T-helper 9 cell (primary cell): ENCODE measurements at regions not wholly inside any gene's neighbourhood (a gene's known extent, or its start where the extent isn't known, plus 50 kb on each side); places are given as distances from the start of the nearest gene placed in this dataset.
"Not testable (repeated sequence)": the region's sequence is repeated elsewhere in the genome, so short reads cannot be mapped to it uniquely, and the experiment has no call there.

Experiments
- DNase-seq: peaks from one replicate; pipeline ENCODE4 v3.0.0-alpha.2; 2020

- DNase-seq, result no peak
These were observed 107.4 kb downstream of the LEPR start for GRCh38 chr1:65527707-65528503.

- no peak for DNase-seq
These were observed 111.6 kb downstream of the LEPR start for GRCh38 chr1:65531972-65532570.

GRCh38 chr1:65535981-65536380, 115.5 kb downstream of the LEPR start:
- DNase-seq, result no peak

- DNase-seq, result no peak
These were observed 117.6 kb downstream of the LEPR start for GRCh38 chr1:65538086-65538485.

GRCh38 chr1:65538664-65539063, 118.2 kb downstream of the LEPR start:
- no peak for DNase-seq

GRCh38 chr1:65539266-65540131, 119.0 kb downstream of the LEPR start:
- DNase-seq, result no peak

GRCh38 chr1:65541161-65541560, 120.7 kb downstream of the LEPR start:
- DNase-seq, result no peak

- DNase-seq, result no peak
These were observed 121.4 kb downstream of the LEPR start for GRCh38 chr1:65541865-65542264.

GRCh38 chr1:65542592-65542991, 122.1 kb downstream of the LEPR start:
- DNase-seq, result not testable (repeated sequence)

- not testable (repeated sequence) for DNase-seq
These were observed 130.0 kb downstream of the LEPR start for GRCh38 chr1:65550306-65551010.

- DNase-seq, result not testable (repeated sequence)
These were observed 132.0 kb downstream of the LEPR start for GRCh38 chr1:65552484-65552883.

- DNase-seq, result not testable (repeated sequence)
These were observed 133.8 kb downstream of the LEPR start for GRCh38 chr1:65554086-65554764.

GRCh38 chr1:65554829-65555228, 134.4 kb downstream of the LEPR start:
- DNase-seq, result no peak

GRCh38 chr1:65558215-65558614, 137.7 kb downstream of the LEPR start:
- no peak for DNase-seq

- DNase-seq, result no peak
These were observed 144.0 kb downstream of the LEPR start for GRCh38 chr1:65564493-65564892.

GRCh38 chr1:65568285-65568684, 147.8 kb downstream of the LEPR start:
- no peak for DNase-seq

GRCh38 chr1:65572701-65573421, 152.4 kb downstream of the LEPR start:
- DNase-seq, result no peak

- DNase-seq, result no peak
These were observed 156.8 kb downstream of the LEPR start for GRCh38 chr1:65577278-65577677.

- DNase-seq, result not testable (repeated sequence)
These were observed 157.5 kb downstream of the LEPR start for GRCh38 chr1:65577982-65578381.

GRCh38 chr1:65581119-65581518, 160.7 kb downstream of the LEPR start:
- no peak for DNase-seq

- no peak for DNase-seq
These were observed 163.9 kb downstream of the LEPR start for GRCh38 chr1:65584399-65584798.

- DNase-seq, result no peak
These were observed 169.8 kb downstream of the LEPR start for GRCh38 chr1:65590279-65590678.
